ENCODE measurements at regions not wholly inside any gene's neighbourhood (a gene's known extent, or its start where the extent isn't known, plus 50 kb on each side); places are given as distances from the start of the nearest gene placed in this dataset.
A peak's percentile ranks its signal among the peaks of the same experiment; 100 is the strongest.

DNA sequence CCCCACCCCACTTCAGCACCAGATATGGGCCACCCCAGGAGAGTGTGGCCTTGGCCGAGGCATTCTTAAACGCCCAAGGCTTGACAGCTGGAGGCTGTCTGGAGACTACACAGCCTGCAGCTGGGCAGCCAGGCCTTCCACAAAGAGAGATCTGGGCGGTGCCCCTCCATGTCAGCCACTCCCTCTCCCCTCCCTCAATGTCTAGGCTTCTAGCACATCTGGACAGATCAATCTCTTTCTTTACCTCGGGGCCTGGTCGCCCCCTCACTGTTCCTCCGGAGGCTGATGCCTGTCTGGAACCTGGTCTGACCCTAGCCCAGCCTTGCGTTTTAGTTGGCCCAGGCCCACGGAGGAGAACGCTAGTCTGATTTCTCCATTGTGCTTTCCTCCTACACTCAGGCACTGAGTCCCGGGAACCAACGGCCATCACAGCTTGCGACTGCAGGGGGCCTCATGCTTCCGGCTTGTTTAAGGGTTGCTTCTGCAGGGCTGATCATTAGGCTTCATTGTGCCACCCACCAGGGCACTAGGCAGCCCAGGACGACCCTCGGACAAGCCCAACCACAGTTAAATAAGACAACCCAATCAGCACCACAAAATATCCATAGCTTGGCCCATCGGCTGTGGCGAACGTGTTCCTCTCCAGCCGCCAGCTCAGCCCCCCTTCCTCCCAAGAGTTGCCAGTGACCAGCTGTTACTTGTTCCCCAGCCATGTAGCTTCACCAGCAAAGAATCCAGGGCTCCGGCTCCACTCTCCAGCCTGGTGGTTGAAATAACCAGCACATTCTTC lies 200.6 kb downstream of the BCOR start:
- Mint-ChIP-seq H3K27ac (no peak overlapping the region), H3K4me1 (ENCODE audit: low read depth) (no peaks in the 10 kb centered on the region), H3K36me3 (ENCODE audit: low read depth) (no peaks in the 10 kb centered on the region), H3K4me3 (no peak overlapping the region), H3K9me3 (no peaks in the 10 kb centered on the region), H3K27me3 (ENCODE audit: insufficient read depth) (peaks cover 2% of the 10 kb centered on the region)
- no peak for DNase-seq (ENCODE audit: low spot score)
- intact Hi-C loops (cut with micrococcal nuclease), result no loop called here

DNA sequence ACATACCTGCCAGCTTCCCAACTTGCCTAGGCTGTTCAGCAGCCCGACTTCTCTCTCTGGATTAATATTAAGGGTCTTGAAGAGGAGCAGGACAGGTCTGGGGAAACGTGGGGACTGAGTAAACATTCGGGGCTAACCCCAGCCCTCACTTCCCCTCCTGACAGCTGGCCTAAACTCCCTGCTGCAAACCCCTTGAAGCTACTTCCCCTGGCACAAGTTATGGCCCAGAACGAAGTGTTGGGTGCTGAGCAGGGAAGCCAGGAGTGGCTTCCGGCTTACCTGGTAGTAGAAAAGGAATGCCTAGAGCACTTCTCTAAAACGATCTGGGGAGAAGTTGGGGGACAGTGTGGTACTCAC lies 200.0 kb downstream of the BCOR start:
- no peak for DNase-seq (ENCODE audit: low spot score)
- no peak overlapping the region for H3K27ac Mint-ChIP-seq
- H3K9me3 Mint-ChIP-seq, result no peaks in the 10 kb centered on the region
- peaks cover 1% of the 10 kb centered on the region for H3K4me1 Mint-ChIP-seq (ENCODE audit: low read depth)
- H3K36me3 Mint-ChIP-seq (ENCODE audit: low read depth), result no peaks in the 10 kb centered on the region
- peaks cover 2% of the 10 kb centered on the region for H3K27me3 Mint-ChIP-seq (ENCODE audit: insufficient read depth)
- intact Hi-C loops (cut with micrococcal nuclease), result no loop called here
- no peak overlapping the region for H3K4me3 Mint-ChIP-seq

DNA sequence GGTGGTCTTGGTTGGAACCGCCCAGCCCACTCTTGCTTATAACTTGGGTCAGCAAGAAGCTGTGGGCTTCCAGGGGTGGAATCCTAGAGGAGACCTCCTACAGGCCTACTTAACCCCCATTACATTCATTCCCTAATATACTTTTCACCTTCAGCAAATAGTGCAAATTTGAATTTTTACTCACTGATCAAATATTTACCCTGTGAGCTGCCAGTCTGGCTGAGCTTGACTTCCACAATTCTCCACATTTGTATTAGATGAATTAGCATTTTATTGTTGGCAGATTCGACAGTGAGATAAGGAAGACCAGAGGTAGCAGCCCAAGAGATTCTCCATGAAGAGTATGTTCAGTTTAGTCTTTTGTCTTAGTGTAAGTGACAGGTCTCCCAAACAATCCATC lies 199.6 kb downstream of the BCOR start:
- DNase-seq (ENCODE audit: low spot score), result no peak
- intact Hi-C loops (cut with micrococcal nuclease), result no loop called here
- Mint-ChIP-seq H3K4me1 (ENCODE audit: low read depth) (peaks cover 5% of the 10 kb centered on the region), H3K9me3 (no peaks in the 10 kb centered on the region), H3K27me3 (ENCODE audit: insufficient read depth) (peaks cover 2% of the 10 kb centered on the region), H3K36me3 (ENCODE audit: low read depth) (no peaks in the 10 kb centered on the region), H3K4me3 (no peak overlapping the region), H3K27ac (no peak overlapping the region)

- no peak overlapping the region for H3K27ac Mint-ChIP-seq
- H3K36me3 Mint-ChIP-seq (ENCODE audit: low read depth), result no peaks in the 10 kb centered on the region
- H3K4me1 Mint-ChIP-seq (ENCODE audit: low read depth), result peaks cover 9% of the 10 kb centered on the region
- peaks cover 2% of the 10 kb centered on the region for H3K27me3 Mint-ChIP-seq (ENCODE audit: insufficient read depth)
- no peak for DNase-seq (ENCODE audit: low spot score)
- H3K9me3 Mint-ChIP-seq, result no peaks in the 10 kb centered on the region
- no peak overlapping the region for H3K4me3 Mint-ChIP-seq
- intact Hi-C loops (cut with micrococcal nuclease), result no loop called here
These were observed 198.7 kb downstream of the BCOR start for GRCh38 chrX:39899059-39899458.

GRCh38 chrX:39899856-39900776 lies 197.6 kb downstream of the BCOR start:
- H3K4me3 Mint-ChIP-seq, result no peak overlapping the region
- DNase-seq (ENCODE audit: low spot score), result no peak
- H3K36me3 Mint-ChIP-seq (ENCODE audit: low read depth), result no peaks in the 10 kb centered on the region
- intact Hi-C loops (cut with micrococcal nuclease), result loop anchor here (5.0 kb wide), 1 partner anchor 107 kb away; no protein-coding TSS in a partner anchor
- H3K4me1 Mint-ChIP-seq (ENCODE audit: low read depth), result peaks cover 10% of the 10 kb centered on the region
- peaks cover 2% of the 10 kb centered on the region for H3K27me3 Mint-ChIP-seq (ENCODE audit: insufficient read depth)
- no peaks in the 10 kb centered on the region for H3K9me3 Mint-ChIP-seq
- H3K27ac Mint-ChIP-seq, result no peak overlapping the region

GRCh38 chrX:39900777-39901170 lies 197.0 kb downstream of the BCOR start:
- Mint-ChIP-seq H3K36me3 (ENCODE audit: low read depth) (no peaks in the 10 kb centered on the region), H3K4me3 (no peak overlapping the region), H3K9me3 (no peaks in the 10 kb centered on the region), H3K4me1 (ENCODE audit: low read depth) (peaks cover 14% of the 10 kb centered on the region), H3K27ac (no peak overlapping the region), H3K27me3 (ENCODE audit: insufficient read depth) (peaks cover 2% of the 10 kb centered on the region)
- intact Hi-C loops (cut with micrococcal nuclease), result loop anchor here (5.0 kb wide), 1 partner anchor 107 kb away; no protein-coding TSS in a partner anchor
- no peak for DNase-seq (ENCODE audit: low spot score)

GRCh38 chrX:39903343-39903742 lies 194.4 kb downstream of the BCOR start:
- Mint-ChIP-seq H3K4me1 (ENCODE audit: low read depth) (peaks cover 14% of the 10 kb centered on the region), H3K27ac (peak overlapping the region; percentile 50), H3K36me3 (ENCODE audit: low read depth) (no peaks in the 10 kb centered on the region), H3K4me3 (no peak overlapping the region), H3K9me3 (no peaks in the 10 kb centered on the region), H3K27me3 (ENCODE audit: insufficient read depth) (peaks cover 2% of the 10 kb centered on the region)
- DNase-seq (ENCODE audit: low spot score), result no peak
- intact Hi-C loops (cut with micrococcal nuclease), result loop anchor here (1.0 to 5.0 kb wide), 2 partner anchors 20 to 104 kb away; no protein-coding TSS in a partner anchor

DNA sequence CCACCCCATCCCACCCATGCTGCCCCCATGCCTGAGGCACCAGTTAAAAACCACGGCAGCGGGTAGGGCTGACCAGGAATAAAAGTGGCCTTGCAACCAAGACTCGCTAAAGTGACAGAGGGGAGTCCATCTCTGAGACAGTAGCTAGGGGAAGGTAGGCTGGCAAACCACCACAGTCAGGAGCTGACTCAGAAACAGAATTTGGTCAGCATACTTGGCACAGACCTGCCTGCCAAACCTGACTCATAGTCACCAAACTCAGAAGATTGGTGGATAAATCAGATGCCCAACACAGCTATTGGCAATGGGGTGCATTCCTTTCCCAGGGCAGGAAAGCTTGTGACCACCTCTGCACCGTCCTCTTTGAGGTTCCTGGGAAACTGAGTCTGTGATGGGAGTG lies 193.8 kb downstream of the BCOR start:
- Mint-ChIP-seq H3K27ac (no peak overlapping the region), H3K9me3 (no peaks in the 10 kb centered on the region), H3K4me3 (no peak overlapping the region), H3K27me3 (ENCODE audit: insufficient read depth) (peaks cover 2% of the 10 kb centered on the region), H3K4me1 (ENCODE audit: low read depth) (peaks cover 20% of the 10 kb centered on the region), H3K36me3 (ENCODE audit: low read depth) (no peaks in the 10 kb centered on the region)
- DNase-seq (ENCODE audit: low spot score), result no peak
- intact Hi-C loops (cut with micrococcal nuclease), result loop anchor here (1.0 to 5.0 kb wide), 2 partner anchors 21 to 103 kb away; no protein-coding TSS in a partner anchor

DNA sequence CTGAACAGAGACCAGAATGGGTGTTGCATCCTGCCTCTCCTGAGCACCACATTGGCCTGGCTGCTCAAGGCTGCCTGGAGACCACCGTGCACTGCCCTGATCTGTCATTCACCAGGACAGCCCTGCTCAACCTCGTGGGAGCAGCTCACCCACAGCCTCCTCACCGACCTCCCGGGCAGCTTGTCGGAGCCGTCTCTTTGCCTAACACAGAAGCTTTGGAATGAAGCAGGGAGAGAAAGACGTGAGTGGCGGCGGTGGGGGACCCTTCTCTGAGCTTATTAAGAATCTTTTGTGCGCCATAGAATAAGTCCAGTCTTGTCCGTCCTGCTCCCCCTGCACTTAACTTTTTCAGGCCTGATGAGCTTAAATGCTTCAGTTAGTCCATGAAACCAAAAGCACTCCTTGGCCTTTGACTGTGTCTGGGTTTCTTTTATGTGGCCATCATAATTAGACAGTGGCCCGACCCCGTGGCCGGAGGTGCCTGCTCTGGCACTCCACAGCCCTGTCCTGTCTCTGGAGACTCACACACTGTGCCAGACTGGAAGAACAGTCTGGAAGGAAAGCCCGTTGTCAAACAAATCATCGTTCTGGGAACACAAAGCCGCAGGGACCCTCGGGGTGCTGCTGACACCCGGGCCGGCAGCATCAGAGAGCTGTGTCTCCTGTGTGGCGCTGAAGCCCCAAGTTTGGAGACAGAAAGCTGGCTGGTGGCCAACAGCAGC lies 192.8 kb downstream of the BCOR start:
- H3K4me1 Mint-ChIP-seq (ENCODE audit: low read depth), result peaks cover 20% of the 10 kb centered on the region
- H3K9me3 Mint-ChIP-seq, result no peaks in the 10 kb centered on the region
- H3K27me3 Mint-ChIP-seq (ENCODE audit: insufficient read depth), result peaks cover 4% of the 10 kb centered on the region
- intact Hi-C loops (cut with micrococcal nuclease), result loop anchor here (5.0 kb wide), 1 partner anchor 102 kb away; no protein-coding TSS in a partner anchor
- no peak overlapping the region for H3K4me3 Mint-ChIP-seq
- H3K27ac Mint-ChIP-seq, result no peak overlapping the region
- DNase-seq (ENCODE audit: low spot score), result no peak
- H3K36me3 Mint-ChIP-seq (ENCODE audit: low read depth), result no peaks in the 10 kb centered on the region

DNA sequence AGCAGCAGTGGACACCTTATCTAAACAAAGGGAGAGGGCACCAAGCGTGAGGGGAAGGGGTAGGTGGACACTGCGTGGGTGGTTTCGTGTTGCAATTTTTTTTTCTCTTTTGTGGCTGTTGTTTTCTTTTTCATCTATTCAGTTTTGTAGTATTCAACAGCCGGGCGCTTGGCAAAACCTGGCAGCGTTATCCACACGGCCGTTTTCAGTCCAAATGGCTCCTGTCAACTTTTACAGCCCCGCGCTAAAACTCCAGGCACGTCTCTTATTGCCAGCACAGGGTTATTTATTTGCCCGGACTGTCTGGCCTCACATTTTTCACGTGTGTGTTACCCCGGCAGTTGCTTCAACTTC lies 192.2 kb downstream of the BCOR start:
- H3K36me3 Mint-ChIP-seq (ENCODE audit: low read depth), result no peaks in the 10 kb centered on the region
- peaks cover 4% of the 10 kb centered on the region for H3K27me3 Mint-ChIP-seq (ENCODE audit: insufficient read depth)
- no peak overlapping the region for H3K4me3 Mint-ChIP-seq
- peaks cover 20% of the 10 kb centered on the region for H3K4me1 Mint-ChIP-seq (ENCODE audit: low read depth)
- H3K9me3 Mint-ChIP-seq, result no peaks in the 10 kb centered on the region
- intact Hi-C loops (cut with micrococcal nuclease), result no loop called here
- DNase-seq (ENCODE audit: low spot score), result no peak
- H3K27ac Mint-ChIP-seq, result no peak overlapping the region

GRCh38 chrX:39905946-39906345 lies 191.8 kb downstream of the BCOR start:
- intact Hi-C loops (cut with micrococcal nuclease), result no loop called here
- H3K27ac Mint-ChIP-seq, result no peak overlapping the region
- H3K4me1 Mint-ChIP-seq (ENCODE audit: low read depth), result peaks cover 20% of the 10 kb centered on the region
- H3K4me3 Mint-ChIP-seq, result no peak overlapping the region
- H3K27me3 Mint-ChIP-seq (ENCODE audit: insufficient read depth), result peaks cover 4% of the 10 kb centered on the region
- DNase-seq (ENCODE audit: low spot score), result no peak
- H3K9me3 Mint-ChIP-seq, result no peaks in the 10 kb centered on the region
- no peaks in the 10 kb centered on the region for H3K36me3 Mint-ChIP-seq (ENCODE audit: low read depth)

DNA sequence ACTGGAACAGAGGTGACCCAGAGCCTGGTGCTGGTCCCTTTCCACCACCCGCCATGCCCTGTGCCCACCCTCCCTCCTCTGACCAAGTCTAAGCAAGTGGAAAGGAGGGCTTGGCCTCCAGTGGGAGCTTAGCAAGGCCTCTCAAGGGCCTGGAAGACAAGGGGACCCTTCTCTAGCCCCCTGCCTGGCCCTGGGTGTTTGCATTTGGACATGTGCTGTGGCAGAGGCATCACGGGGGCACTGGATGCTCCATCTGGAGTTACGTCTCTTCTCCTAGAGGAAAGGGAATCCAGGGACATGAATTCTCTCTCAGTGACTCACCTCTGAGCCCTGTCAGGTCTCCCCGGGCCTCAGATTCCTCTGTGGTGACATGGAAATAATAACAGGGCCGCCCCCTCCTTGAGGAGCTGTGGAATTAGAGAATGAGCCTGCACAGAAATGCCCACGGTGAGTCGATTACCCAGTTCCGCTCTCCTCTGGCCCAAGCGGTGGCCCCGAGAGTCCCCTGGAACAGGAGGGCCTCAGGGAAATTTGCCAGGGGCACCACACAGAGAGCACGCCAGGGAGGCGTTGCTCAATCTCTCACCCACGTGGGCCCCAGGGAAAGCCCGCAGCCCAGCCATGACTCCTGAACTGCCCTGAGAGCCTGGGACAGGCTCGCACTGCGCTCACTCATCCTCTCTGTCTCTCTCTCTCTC lies 189.6 kb downstream of the BCOR start:
- DNase-seq (ENCODE audit: low spot score), result no peak
- H3K4me3 Mint-ChIP-seq, result no peak overlapping the region
- H3K36me3 Mint-ChIP-seq (ENCODE audit: low read depth), result no peaks in the 10 kb centered on the region

More for the DNA sequence above, 189.6 kb downstream of the BCOR start:
- Mint-ChIP-seq H3K27me3 (ENCODE audit: insufficient read depth) (peaks cover 2% of the 10 kb centered on the region), H3K9me3 (no peaks in the 10 kb centered on the region), H3K27ac (no peak overlapping the region), H3K4me1 (ENCODE audit: low read depth) (peaks cover 15% of the 10 kb centered on the region)
- intact Hi-C loops (cut with micrococcal nuclease), result no loop called here
